ENCODE measurements at regions not wholly inside any gene's neighbourhood (a gene's known extent, or its start where the extent isn't known, plus 50 kb on each side); places are given as distances from the start of the nearest gene placed in this dataset.

DNA sequence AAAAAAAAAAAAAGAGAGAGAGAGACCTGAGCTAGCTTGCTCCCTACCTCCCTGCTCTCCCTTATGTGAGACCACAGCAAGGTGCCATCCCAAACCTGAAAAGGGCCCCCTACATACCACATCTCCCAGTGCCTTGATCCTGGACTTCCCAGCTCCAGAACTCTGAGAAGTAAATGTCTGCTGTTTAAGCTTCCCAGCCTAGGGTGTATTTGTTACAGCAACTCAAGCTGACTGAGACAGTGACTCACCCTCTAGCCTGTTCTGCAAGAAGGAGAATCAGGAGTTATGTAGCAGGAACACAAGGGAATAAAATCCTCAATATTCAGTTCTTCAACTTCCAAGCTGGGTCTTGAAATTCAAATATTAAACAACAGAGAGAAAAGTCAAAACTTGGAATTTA, 52.1 kb upstream of the TMEM72 start:
- ATAC-seq: no peak

DNA sequence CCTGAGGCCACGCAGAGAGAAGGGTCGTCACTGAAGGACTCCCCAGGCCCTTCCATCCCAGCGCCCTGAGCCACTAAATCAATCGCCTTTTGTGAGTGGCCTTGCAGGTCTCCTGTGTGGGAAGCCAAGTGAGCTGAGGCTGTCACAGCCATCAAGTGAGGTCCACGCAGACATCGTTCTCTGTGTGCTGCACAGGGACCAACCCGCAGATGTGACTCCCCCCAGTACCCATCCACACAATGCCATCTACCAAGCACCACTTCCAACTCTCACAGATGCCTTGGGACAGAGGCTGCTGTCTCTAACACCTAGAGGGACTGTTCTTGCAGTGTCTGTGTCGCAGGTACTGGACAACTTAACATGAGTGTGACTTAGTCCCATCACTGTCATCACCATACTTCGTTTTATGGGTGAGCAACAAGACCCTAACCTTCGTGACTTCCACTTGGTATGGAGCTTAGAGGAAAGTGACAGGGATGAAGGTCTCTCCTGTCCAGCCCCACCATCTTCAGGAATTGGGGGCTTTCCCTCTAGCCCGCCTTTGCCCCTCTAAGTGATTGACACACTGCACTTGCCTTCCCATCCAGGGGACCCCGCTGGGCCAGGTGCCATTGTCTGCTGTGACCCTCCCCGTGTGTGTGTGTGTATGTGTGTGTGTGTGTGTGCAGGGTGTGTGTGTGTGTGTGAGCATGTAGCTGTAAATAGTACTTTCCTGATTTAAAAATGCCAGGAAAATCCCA, 51.4 kb upstream of the TMEM72 start:
- ATAC-seq: no peak

- no peak for ATAC-seq
Measured at GRCh38 chr10:44860811-44861736, 50.1 kb upstream of the TMEM72 start.
